Glomerular visceral epithelial cell (primary cell): ENCODE measurements at regions not wholly inside any gene's neighbourhood (a gene's known extent, or its start where the extent isn't known, plus 50 kb on each side); places are given as distances from the start of the nearest gene placed in this dataset.

ENCODE experiments used
- DNase-seq: peaks from one replicate; pipeline ENCODE4 v3.0.0-alpha.2; 2016; ENCODE audit errors: extremely low spot score

GRCh38 chr18:72091369-72091768, 452.8 kb downstream of the CBLN2 start:
- DNase-seq = no peak

GRCh38 chr18:72089432-72089831, 454.7 kb downstream of the CBLN2 start:
- DNase-seq = no peak

GRCh38 chr18:72086421-72086820, 457.7 kb downstream of the CBLN2 start:
- DNase-seq = peak; percentile 23

GRCh38 chr18:72075040-72075439, 469.1 kb downstream of the CBLN2 start:
- peak; percentile 71 for DNase-seq

GRCh38 chr18:72063001-72063400, 481.1 kb downstream of the CBLN2 start:
- DNase-seq = no peak

- no peak for DNase-seq
Measured at GRCh38 chr18:72058851-72059250, 485.3 kb downstream of the CBLN2 start.

GRCh38 chr18:72056171-72056570, 488.0 kb downstream of the CBLN2 start:
- no peak for DNase-seq

GRCh38 chr18:72041313-72042032, 502.7 kb downstream of the CBLN2 start:
- DNase-seq = no peak

- DNase-seq = peak; percentile 5
Measured at GRCh38 chr18:72013427-72013850, 530.7 kb downstream of the CBLN2 start.

- no peak for DNase-seq
Measured at GRCh38 chr18:71998547-71999097, 545.5 kb downstream of the CBLN2 start.

GRCh38 chr18:71995904-71996465, 548.2 kb downstream of the CBLN2 start:
- peak; percentile 40 for DNase-seq

- DNase-seq = no peak
Measured at GRCh38 chr18:71994273-71994672, 549.9 kb downstream of the CBLN2 start.

GRCh38 chr18:71989616-71990015, 554.5 kb downstream of the CBLN2 start:
- DNase-seq = no peak

GRCh38 chr18:71986351-71987050, 557.6 kb downstream of the CBLN2 start:
- peak; percentile 22 for DNase-seq

- DNase-seq = no peak
Measured at GRCh38 chr18:71976744-71977143, 567.4 kb downstream of the CBLN2 start.

- DNase-seq = no peak
Measured at GRCh38 chr18:71966791-71967190, 577.4 kb downstream of the CBLN2 start.

- DNase-seq = no peak
Measured at GRCh38 chr18:71958605-71959004, 585.5 kb downstream of the CBLN2 start.

GRCh38 chr18:71951001-71951400, 593.1 kb downstream of the CBLN2 start:
- DNase-seq = no peak

- no peak for DNase-seq
Measured at GRCh38 chr18:71942433-71942832, 601.7 kb downstream of the CBLN2 start.

- DNase-seq = no peak
Measured at GRCh38 chr18:71939483-71939882, 604.7 kb downstream of the CBLN2 start.

- DNase-seq = no peak
Measured at GRCh38 chr18:71936744-71937143, 607.4 kb downstream of the CBLN2 start.

GRCh38 chr18:71919211-71919610, 624.9 kb downstream of the CBLN2 start:
- no peak for DNase-seq

GRCh38 chr18:71913641-71914040, 630.5 kb downstream of the CBLN2 start:
- DNase-seq = no peak
